HG03354 (cell line): ENCODE measurements at regions not wholly inside any gene's neighbourhood (a gene's known extent, or its start where the extent isn't known, plus 50 kb on each side); places are given as distances from the start of the nearest gene placed in this dataset.
"Not testable (repeated sequence)": the region's sequence is repeated elsewhere in the genome, so short reads cannot be mapped to it uniquely, and the experiment has no call there.

Experiments
- ATAC-seq: cut with Tn5 transposase; IDR thresholded peaks from one replicate; pipeline ENCODE4 v1.9.1; 2021; ENCODE audit warnings: mild to moderate bottlenecking; ENCODE audit not compliant: unreplicated experiment, poor library complexity, severe bottlenecking

DNA sequence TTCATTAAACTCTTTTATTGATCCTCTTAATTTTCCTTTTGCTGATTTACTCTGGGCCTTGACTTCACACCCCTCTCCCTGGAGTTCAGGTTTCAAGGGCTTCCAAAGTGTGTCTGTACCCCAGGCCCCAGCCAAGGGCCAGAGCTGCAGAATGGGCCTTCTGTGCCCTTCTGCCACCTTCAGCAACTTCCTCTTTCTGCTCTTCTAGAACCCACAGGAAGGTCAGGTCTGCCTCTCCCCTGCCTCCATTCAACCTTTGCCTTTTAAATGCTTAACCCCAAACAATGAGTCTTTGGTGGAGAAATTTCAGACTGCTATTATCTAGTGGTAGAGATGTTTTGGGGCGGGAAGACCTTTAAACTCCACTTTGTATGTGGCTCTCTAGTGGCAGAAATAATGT is 63.1 kb downstream of the TSN start:
- no peak for ATAC-seq

DNA sequence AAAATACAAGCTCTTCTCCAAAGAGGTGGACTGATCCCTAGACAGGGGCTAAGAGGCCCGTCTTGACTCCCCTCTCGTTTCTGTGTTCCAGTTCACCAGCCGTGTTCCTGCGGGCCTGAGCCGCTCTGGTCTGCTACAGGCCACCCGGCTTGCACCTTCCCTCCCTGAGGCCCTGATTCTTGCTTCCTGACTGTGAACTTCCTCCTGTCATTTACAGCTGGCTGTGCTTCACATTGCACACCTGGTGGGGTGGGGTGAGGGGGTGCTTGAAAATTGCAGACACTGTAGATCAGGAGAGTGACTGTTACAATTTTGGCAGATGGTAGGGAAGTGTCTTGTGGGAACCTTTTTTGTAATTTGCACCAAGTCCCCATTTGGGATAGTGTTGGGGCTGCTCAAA is 64.4 kb downstream of the TSN start:
- no peak for ATAC-seq

DNA sequence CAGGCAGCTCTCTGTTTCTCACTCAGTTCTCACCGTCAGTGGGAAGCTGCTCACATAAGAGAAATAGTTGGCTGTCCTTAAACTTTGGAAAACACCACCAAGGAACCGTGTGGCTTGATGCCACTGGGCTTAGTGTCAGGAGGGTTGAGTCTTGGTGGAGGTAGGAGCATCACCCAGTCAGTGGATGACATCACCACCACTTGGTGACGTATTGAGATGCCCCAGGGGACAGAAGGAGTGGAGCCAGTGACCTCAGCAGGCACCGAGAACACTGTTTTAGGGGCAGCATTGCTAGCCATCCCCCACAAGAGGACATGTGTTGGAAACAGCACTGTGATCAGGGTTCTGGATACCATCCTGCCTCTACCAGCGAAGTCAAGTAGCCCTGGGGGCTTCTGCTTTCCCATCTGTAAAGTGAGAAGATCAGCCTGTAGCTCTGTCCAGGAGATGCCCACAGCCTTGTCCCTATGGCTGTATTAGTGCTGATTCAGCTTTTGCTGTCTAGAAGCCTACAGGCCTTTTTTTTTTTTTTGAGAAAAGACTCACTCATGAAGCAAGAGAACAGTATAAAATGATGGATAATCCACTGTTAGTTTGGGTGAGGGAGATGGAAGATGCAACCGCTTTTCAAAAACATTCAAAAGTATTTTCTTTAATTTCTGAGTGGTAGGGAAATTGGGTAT is 66.2 kb downstream of the TSN start:
- no peak for ATAC-seq

DNA sequence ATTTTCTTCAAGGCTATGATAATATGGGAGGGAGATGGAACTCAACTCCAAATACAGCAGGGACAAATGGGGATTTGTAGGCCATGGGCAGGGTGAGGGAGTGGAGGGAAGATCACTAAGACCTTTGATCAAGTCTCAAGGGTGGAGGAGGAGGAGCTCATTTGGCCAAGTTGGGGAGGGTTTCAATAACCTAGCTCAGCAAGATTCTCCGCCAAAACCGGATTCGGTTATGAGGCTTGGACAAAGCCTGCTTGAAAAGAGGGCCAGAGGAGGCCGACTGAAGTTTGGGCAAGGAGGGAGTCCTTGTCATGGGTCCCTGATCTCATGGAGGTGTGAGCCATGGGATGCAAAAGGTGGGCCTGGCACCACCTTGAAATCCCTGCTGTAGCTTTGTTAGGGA is 68.8 kb downstream of the TSN start:
- ATAC-seq = no peak

DNA sequence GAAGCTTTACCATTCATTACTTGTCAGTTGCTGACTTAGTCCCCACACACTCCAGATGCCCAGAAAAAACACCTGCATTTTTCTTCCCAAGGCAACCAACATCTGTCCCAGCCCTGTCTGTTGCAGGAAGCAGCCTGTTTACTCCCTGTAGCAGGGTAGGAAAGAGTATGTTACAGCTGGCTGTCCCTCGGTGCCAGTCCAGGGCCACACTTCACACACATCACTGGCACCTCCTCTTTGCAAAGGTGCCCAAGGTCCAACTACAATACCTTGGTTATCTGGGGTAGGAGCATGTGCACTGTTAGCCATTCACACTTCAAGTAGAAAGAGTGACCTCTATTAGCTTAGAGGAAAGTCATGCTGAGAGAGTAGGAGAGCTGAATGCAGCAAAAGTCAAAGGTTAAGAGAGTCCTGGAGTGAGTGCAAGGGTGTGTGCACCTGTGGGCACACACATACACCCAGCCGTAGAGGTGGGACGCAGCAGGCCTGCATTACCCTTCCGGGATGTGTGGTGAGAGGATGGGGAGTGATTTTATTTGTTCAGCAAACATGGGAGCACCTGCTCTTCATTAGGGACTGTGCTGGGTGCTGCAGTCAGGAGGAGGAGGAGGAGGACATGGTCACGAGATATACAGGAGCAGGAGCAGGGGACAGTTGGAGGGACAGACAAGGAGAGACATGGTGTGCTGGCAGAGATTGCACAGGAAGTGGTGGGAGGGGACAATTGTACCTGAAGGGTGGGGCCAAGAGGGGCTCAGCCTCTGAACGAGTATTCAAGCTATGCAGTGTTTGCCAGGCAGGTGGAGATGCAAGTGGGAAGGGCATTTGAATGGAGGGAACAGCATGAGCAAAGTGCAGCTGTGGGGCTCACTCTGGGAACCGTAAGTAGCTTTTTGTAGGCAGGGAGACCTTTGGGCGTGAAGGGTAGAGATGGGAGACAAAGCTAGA is 69.8 kb downstream of the TSN start:
- no peak for ATAC-seq

DNA sequence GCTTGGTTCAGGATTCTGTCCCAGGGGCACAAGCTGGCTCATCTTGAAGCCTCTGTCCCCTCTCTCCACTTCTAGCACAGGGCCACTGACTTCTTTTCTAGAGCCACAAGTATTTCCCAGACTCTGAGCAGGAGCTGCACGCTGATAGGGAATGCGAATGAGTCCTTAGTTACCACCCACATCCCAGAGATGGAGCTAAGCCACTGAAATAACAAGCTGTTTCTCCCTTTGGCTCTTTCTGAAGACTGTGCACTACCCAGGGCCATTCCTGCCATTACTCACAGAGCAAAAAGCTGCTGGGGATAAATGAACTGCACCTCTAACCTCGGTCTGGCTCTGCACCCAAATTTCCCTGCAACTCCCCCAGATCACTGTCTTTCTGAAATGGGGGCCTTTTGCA is 70.6 kb downstream of the TSN start:
- ATAC-seq = no peak

DNA sequence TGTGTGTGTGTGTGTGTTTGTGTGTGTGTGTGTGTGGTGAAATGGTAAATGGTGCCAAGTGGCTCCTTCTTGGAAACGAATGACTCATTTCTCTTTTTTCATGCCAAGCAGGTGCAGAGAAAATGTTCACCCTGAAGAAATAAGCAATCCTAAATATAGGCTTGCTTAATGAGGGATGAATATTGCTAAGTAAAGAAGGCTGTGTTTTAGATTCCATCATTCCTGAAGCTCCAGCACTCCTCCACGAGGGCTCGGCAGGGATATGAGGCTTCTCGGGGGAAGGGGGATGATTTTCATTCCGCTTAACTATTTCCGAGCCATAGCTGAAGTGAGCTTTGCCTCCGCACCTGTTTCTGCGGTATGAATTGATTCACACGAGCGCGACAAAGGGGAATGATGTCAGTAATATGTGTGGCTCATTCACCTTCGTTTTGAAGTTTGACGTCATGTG is 72.9 kb downstream of the TSN start:
- no peak for ATAC-seq

DNA sequence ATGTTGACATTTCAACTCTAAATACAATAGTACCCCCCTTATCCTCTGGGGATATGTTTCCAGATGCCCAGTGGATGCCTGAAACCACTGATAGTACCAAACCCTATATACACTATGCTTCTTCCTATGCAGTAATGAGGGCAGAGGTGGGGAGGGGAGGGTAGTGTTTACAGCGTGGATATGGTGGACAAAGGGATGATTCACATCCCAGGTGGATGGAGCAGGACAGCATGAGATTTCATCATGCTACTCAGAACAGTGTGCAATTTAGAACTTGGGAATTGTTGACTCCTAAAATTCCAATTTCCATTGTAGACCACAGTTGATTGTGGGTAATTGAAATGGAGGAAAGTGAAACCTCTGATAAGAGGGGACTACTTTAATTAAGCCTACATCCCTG is 75.4 kb downstream of the TSN start:
- no peak for ATAC-seq

DNA sequence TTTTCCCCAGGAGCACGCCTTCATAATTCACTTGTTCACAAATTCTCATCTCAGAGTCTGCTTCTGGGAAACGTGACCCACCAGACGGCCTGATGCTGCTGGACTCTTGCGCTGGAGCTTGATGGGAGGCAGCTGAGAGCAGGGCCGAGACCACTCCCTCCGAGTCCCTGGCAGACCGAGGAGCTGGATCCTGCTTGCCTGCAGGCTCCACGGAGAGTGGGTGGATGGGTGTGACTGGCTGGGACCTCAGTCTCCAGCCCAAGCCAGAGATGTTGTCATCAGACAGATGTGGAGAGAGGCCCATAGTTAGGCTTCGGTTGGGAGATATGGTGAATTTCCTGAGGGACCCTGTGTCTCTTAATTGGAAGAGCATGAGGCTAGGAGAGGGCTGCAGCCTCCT is 76.4 kb downstream of the TSN start:
- no peak for ATAC-seq

DNA sequence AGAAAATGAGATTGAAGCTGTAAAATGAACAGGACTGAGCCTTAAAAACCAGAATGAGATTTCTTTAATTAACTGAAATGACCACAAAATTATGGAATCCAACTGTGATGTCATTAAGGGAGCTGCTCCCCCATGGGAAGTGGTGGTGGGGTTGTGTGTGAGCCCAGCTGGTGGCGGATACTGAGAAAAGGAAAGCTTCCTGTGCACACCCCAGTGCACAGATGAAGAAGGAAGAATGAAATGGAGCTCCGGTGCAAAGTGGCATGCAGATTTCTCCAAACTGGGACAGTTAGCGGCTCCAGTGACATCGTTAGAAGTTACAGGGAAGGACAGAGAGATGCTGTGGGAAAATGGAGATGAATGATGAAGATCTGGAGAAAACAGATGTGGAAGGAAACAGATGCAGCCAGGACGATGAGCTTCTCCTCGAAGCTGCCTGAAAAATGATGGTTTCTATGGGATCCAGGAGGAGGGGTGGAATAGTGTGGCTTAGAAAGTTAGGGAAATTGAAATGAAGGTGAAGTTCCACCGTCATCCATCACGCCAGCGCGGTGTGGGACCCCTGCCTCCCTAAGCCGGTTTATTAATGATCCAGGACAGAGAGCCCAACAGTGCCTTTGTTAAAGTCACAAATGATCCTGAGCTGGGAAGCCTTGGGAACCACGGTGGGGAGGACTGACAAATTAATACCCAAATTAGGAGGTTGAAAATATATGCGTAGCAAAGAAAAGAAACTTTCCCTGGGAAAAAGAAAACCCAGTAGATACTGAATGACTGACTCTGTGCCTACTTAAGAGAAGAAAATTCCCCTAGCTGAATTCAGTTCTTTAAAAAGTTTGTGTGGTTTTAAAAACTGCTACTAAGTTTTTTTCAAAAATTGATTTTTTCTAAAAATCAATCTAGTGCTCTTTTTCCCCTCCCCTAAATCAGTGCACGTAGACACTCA is 77.2 kb downstream of the TSN start:
- ATAC-seq = no peak

DNA sequence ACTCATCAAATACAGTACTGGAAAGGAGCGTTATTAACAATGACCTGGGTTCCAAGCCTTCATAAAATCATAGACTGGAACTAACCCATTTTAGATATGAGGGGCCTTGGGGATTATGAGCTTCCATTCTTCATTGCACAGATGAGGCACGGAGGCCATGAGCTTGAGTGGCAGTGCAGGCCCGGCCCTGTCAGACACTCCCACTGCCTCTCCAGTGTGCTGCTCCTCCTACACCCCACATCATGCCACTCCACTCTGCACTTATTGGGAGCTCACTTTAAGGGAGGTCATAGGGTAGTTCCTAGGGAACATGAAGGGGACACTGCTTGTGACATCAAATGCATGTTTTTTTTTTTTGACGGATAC is 77.9 kb downstream of the TSN start:
- ATAC-seq = no peak

DNA sequence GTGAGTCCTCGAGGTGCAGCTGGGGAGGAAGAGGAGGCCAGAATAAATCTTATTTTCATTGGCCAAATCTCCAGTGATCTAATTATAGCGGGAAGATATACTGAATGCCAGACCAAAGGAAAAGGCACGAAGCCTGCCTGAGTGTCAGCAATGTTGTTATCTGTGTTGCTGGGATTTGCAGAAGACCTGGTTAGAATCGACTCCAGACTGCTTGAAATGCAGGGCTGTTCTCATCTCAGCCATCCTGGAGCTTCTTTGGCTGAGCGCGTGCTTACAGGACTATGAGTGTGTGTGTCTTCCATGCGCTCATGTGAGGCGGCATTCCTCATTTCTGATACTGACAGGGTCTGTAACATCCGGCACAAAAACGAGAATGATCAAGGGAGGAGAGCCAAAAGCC is 81.2 kb downstream of the TSN start:
- ATAC-seq = no peak

DNA sequence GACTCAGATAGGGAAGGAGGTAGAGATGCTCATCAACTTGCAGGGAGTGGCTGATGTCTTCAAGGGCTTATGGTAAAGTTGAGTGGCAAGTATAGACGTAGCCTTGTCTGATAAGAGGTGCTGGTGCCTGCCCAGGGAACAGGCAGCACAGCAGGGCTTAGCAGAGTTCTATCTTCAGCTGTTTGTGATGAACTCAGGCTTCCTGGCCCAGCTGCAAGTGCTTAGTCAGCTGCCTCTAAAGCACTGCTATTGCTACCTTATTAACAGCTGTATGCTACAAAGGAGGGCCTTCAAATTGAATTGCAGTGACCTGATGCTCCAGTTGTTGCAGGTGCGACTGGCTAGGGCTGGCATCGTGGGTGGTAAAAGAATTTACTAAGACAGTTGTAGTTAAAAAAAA is 82.1 kb downstream of the TSN start:
- no peak for ATAC-seq

DNA sequence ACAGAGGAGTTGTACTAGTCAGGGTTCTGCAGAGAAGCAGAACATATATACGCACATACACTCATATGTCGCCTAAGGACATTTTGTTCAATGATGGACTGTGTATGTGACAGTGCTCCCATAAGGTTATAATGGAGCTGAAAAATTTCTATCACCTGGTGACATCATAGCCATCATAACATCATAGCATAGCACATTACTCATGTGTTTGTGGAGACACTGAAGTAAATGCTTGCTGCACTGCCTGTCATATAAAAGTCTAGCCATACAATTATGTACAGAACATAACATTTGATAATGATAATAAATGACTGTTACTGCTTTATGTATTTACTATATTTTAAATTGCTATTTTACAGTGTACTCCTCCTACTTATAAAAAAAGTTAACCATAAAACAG is 83.1 kb downstream of the TSN start:
- ATAC-seq = no peak

DNA sequence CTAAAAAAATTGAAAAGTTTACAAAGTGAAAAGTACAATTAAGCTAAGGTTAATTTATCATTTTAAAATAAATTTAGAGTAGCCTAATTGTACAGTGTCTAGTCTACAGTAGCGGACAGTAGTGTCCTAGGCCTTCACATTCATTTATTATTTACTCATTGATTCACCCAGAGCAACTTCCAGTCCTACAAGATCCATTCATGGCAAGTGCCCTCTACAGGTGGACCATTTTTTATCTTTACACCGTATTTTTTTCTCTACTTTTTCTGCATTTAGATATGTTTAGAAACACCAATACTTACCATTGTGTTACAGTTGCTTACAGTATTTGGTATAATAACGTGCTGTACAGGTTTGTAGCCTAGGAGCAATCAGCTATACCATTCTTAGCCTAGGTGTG is 84.1 kb downstream of the TSN start:
- ATAC-seq = no peak

DNA sequence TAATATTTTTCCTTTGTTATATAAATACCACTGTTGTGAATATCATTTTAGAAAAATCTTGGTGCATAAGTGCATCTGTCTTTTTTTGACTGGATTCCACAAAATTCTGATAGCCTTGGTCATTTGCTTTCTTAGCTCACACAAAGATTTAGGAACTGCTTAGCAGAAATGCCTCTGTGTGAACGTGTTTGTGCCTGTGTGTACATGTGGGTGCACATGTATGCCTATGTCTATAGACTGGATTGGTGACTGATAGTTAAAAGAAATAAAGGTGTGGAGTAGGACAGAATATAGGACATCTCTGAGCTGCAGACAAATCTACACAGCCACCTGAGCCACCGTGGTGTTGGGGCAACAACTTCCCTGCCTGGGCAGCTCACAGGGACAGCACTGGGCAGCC is 93.8 kb downstream of the TSN start:
- ATAC-seq = no peak

DNA sequence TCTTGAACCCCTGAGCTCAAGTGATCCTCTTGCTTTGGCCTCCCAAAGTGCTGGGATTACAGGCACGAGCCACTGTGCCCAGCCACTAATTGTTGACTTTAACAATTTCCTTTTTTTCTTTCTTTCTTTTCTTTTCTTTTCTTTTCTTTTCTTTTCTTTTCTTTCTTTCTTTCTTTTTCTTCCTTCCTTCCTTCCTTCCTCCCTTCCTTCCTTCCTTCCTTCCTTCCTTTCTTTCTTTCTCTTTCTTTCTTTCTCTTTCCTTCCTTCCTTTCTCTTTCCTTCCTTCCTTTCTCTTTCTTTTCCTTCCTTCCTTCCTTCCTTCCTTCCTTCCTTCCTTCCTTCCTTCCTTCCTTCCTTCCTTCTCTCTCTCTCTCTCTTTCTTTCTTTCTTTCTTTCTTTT is 97.7 kb downstream of the TSN start:
- not testable (repeated sequence) for ATAC-seq

DNA sequence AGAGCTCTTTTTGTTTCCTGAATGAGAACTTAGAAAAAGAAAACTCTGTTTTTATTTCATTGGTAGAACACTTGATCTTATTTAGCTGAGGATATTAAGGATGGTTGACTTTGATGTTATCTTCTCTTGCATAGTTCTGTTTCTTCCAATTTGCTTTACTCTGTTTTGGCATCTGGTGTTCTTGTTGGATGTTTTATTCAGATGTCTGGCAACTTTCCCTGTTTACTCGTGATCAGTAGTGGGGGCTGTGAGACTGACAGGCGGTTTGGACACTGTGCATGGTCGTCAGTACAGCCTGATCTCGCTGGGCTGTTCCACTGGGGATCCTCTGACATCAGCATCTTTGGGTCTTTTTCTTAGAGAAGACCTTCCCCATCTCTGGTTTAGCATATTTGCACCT is 100.1 kb downstream of the TSN start:
- ATAC-seq = no peak

DNA sequence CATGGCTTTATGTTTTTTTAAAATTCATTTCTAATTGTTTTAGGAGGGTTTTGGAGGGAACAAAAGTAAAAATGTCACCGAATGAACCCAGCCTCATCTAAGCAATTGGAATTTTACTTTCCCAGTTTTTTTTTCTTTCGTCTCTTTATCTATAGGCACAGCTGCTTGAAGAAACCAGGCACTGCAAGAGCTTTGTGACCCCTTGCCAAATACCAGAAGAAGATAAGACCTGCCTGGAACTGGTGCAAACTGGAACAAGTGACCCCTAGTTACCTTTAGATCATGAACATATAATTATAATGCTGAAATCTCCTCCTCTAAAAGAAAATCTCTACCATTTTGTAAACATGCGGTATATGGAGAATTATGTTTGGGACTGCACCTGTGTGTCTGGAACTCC is 100.9 kb downstream of the TSN start:
- ATAC-seq = no peak

DNA sequence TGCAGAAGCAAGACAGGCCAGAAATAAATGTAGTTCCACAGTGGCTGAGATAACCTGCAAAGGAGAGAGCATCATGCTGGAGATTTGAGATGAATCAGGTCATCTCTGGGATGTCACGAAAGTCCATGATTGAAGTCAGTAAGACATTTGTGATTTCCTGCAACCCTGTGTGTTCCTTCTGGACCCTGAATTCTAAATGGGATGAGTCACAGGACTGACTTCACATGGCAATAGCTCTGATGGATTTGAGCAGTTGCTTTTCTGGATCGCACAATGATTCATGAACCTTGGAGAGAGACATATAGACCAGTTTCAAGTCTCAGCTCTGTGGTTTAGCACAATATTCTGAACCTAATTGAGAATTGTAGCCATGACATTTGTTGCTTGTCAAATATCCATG is 102.9 kb downstream of the TSN start:
- no peak for ATAC-seq
